Ovary (tissue), 3 donors: ENCODE measurements at regions not wholly inside any gene's neighbourhood (a gene's known extent, or its start where the extent isn't known, plus 50 kb on each side); places are given as distances from the start of the nearest gene placed in this dataset.
"Not testable (repeated sequence)": the region's sequence is repeated elsewhere in the genome, so short reads cannot be mapped to it uniquely, and the experiment has no call there.

Experiments used
- EP300 ChIP-seq: sonication (generic); formaldehyde crosslinking; IDR thresholded peaks from one replicate; pipeline ENCODE4 v1.6.1; 2017; ENCODE audit warnings: antibody characterized with exemption
- POLR2A ChIP-seq: fragments of 450-650 bp; IDR thresholded peaks from one replicate; pipeline ENCODE4 v1.6.1; 2017; ENCODE audit warnings: antibody characterized with exemption, mild to moderate bottlenecking, moderate library complexity
- TF ChIP-seq, protein P1 (sequence below), 3 donors: fragments of 450-650 bp in 2 of 3; fragments of 200-600 bp in 1 of 3; IDR thresholded peaks; one replicate each; pipeline versions ENCODE4 v1.5.1 to v1.8.0; 2016 to 2022; ENCODE audit warnings: antibody characterized with exemption in 3 of 3, mild to moderate bottlenecking in 1 of 3
- donor health status: DM: no; HTN: no; CAD: no.

- TF ChIP-seq, protein P1, sequence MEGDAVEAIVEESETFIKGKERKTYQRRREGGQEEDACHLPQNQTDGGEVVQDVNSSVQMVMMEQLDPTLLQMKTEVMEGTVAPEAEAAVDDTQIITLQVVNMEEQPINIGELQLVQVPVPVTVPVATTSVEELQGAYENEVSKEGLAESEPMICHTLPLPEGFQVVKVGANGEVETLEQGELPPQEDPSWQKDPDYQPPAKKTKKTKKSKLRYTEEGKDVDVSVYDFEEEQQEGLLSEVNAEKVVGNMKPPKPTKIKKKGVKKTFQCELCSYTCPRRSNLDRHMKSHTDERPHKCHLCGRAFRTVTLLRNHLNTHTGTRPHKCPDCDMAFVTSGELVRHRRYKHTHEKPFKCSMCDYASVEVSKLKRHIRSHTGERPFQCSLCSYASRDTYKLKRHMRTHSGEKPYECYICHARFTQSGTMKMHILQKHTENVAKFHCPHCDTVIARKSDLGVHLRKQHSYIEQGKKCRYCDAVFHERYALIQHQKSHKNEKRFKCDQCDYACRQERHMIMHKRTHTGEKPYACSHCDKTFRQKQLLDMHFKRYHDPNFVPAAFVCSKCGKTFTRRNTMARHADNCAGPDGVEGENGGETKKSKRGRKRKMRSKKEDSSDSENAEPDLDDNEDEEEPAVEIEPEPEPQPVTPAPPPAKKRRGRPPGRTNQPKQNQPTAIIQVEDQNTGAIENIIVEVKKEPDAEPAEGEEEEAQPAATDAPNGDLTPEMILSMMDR (IDR thresholded peaks at IDR 0.05): not testable (repeated sequence)
- not testable (repeated sequence) for TF ChIP-seq POLR2A, EP300
These were observed 576.0 kb upstream of the CPEB2 start for GRCh38 chr4:14426297-14426696.
